Activated CD8-positive, alpha-beta memory T cell treated with anti-CD3 and anti-CD28 coated beads, Interleukin-2, amount 50 U/mL, for 4 hours (primary cell): ENCODE measurements at regions not wholly inside any gene's neighbourhood (a gene's known extent, or its start where the extent isn't known, plus 50 kb on each side); places are given as distances from the start of the nearest gene placed in this dataset.
"Not testable (repeated sequence)": the region's sequence is repeated elsewhere in the genome, so short reads cannot be mapped to it uniquely, and the experiment has no call there.

Source experiments
- DNase-seq: peaks from one replicate; pipeline ENCODE4 v3.0.0-alpha.2; 2020

GRCh38 chr3:30305021-30305420 is 301.4 kb upstream of the TGFBR2 start:
- DNase-seq: no peak

DNA sequence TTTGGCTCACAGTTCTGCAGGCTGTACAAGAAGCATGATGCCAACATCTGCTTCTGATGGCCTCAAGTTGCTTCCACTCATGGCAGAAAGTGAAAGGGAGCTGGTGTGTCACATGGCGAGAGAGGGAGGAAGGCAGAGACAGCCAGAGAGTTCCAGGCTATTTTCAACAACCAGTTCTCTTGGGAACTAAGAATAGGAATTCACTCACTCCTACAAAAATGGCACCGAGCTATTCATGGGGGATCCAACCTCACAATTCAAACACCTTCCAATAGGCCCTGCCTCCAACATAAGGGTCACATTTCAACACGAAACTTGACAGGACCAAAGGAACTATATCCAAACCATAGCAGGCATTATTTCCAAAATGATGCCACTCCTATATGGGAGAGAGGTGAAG is 299.5 kb upstream of the TGFBR2 start:
- DNase-seq: no peak

DNA sequence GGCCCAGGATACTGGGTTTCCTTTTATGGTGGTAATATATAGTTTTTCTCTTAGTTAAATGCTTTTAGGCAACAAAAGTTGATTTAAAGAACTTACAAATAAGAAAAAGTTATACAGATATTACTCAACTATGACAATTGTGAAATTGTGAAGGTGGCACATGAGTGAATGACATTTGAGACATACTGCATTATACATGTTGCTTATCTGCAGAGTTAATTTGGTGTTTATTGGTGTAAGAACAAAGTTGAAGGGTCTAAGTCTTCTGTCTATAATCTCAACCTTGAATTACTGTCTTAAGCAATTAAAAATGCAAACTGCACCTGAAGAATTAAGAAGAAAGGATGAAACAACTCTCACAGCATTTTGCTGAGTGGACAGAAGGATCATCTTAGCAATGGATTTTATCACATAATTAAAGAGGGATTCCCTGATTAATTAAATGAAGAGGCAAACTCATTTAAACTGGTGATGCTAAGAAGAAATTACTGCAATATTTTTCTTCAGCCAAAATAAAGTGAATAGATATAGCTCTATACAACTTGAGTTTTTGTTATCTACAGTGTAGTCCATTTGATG is 298.9 kb upstream of the TGFBR2 start:
- DNase-seq: no peak

GRCh38 chr3:30308131-30308530 is 298.3 kb upstream of the TGFBR2 start:
- no peak for DNase-seq

- DNase-seq: no peak
Measured at GRCh38 chr3:30309961-30310954, 296.1 kb upstream of the TGFBR2 start.

- no peak for DNase-seq
Measured at GRCh38 chr3:30311781-30312180, 294.6 kb upstream of the TGFBR2 start.

- no peak for DNase-seq
Measured at GRCh38 chr3:30313840-30314239, 292.6 kb upstream of the TGFBR2 start.

DNA sequence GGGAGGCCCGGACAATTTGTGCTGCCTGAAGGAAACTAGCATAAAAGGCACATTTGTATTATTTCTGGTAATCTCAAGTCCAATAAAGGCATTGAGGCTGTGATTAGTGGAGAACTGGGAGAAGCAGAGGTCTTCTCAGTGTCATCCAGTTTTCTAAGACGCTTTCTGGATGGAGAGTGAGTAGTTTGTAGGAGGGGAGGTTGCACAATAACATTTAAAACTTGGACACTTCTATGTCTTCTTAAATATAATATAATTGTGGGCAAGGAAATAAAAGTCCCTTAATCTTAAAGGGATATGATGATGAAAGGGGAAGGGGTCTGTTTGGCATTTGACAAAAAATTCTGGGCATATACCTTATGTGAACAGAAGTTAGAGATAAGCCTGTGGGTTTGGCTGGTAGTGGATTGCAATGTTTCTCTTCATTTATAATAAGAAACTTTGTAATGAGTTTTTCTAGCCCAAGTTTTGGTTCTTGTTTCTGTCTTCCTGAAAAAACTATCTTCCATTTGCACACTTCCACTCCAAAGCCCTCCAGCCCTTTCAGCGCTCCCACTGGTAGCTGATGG is 291.6 kb upstream of the TGFBR2 start:
- DNase-seq: no peak

GRCh38 chr3:30315447-30315846 is 291.0 kb upstream of the TGFBR2 start:
- no peak for DNase-seq

GRCh38 chr3:30317561-30317960 is 288.8 kb upstream of the TGFBR2 start:
- DNase-seq: no peak

GRCh38 chr3:30318110-30318509 is 288.3 kb upstream of the TGFBR2 start:
- DNase-seq: no peak

DNA sequence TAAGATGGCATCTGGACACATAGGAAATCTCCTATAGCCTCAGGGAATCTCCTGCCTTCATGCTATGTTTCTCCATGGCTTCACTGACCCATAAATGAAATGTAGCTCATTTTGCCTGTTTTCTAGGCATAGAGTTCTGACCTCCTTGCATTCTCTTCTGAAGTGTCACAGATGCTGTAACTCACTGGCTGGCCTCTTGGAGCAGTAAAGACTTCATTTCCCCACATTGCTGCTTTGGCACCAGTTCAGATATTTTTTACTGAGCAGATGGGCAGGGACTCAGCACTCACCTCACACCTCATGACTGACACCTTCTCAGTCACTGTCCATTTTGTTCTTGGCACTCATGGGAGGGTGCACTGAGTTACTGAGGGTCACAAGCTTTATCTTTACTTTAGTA is 286.7 kb upstream of the TGFBR2 start:
- peak; percentile 29 for DNase-seq

GRCh38 chr3:30320392-30320791 is 286.0 kb upstream of the TGFBR2 start:
- no peak for DNase-seq

GRCh38 chr3:30321065-30321464 is 285.3 kb upstream of the TGFBR2 start:
- DNase-seq: no peak

DNA sequence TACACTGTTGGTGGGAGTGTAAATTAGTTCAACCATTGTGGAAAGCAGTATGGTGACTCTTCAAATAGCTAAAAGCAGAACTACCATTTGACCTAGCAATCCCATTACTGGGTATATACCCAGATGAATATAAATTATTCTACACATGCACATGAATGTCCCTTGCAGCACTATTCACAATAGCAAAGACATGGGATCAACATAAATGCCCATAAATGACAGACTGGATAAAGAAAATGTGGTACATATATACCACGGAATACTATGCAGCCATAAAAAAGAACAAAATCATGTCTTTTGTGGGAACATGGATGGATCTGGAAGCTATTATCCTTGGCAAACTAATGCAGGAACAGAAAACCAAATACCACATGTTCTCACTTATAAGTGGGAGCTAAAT is 282.8 kb upstream of the TGFBR2 start:
- DNase-seq: not testable (repeated sequence)

DNA sequence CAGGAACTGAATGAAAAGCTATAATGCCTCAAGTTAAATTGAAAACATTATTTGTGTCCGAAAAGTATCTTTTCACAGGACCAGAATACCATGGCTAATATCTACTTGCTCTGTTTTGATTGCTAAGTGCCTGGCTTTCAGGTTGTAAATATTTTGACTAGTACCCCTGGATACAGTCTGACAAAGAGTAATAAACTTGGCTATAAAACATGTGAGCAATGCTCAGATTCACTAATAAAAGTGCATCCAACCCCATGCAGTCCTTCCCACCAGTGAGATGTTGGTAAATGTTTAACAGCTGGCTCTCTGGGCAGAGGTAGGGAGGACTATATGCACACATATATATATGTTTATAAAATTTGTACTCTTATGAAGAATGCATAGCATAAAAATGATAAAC is 281.8 kb upstream of the TGFBR2 start:
- no peak for DNase-seq

DNA sequence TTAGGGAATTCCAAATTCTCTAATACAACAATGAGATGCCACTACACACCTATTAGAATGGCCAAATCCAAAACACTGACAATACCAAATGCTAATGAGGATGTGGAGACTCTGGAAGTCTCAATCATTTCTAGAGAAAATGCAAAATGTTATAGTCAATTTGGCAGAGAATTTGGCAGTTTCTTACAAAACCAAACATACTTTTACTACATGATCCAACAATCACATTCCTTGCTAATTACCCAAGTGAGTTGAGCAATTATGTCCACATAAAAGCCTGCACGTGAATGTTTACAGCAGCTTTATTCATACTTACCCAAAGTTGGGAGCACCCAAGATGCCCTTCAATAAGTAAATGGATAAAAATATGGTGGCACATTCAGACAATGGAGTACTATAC is 278.4 kb upstream of the TGFBR2 start:
- not testable (repeated sequence) for DNase-seq

- DNase-seq: not testable (repeated sequence)
Measured at GRCh38 chr3:30328935-30329334, 277.5 kb upstream of the TGFBR2 start.

GRCh38 chr3:30331519-30331918 is 274.9 kb upstream of the TGFBR2 start:
- no peak for DNase-seq

GRCh38 chr3:30332196-30333021 is 274.0 kb upstream of the TGFBR2 start:
- DNase-seq: no peak

DNA sequence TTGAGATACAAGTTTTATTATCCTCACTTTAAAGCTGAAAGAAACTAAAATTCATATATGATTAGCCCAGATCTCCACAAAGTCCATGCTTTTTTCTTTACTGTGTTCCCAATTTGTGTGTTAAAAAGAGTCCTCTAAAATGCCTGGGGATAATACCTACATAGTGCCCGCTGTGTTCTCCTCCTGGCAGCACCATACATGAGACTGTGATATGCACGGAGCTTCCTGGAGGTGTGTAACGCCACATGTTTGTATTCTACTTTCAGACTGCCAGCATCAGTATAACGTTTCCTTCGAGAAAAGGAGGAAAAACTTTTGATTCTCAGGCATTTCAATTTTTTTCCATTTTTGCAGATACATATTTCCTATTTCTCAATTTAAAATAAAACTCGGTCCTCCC is 273.3 kb upstream of the TGFBR2 start:
- DNase-seq: no peak

DNA sequence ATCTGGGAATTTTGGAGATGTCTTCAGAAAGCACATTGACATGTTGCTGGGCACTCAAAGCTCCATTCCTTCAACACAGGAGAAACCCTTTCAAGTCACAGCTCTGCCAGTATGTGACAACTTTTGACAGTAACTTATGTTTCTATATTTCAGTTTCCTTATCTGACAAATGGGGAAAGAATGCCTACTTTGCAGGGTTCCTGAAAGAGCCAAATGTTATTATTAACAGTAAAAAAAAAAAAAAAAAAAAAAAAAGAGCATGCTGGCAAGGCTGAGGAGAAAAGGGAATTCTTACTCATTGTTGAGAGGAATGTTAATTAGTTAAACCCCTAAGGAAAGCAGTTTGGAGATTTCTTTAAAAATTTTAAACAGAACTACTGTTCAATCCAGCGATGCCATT is 272.5 kb upstream of the TGFBR2 start:
- DNase-seq: no peak

- no peak for DNase-seq
Measured at GRCh38 chr3:30340500-30340899, 265.9 kb upstream of the TGFBR2 start.
